ENCODE measurements at regions not wholly inside any gene's neighbourhood (a gene's known extent, or its start where the extent isn't known, plus 50 kb on each side); places are given as distances from the start of the nearest gene placed in this dataset.

GRCh38 chr2:74743039-74743438 is 89.0 kb downstream of the SEMA4F start:
- ChIA-PET POLR2A (interaction anchor here (0.8 kb wide), 1 partner anchor 26 kb away, joined by 4 read pairs; no protein-coding TSS in a partner anchor), CTCF (interaction anchor here (1.0 to 1.4 kb wide), 3 partner anchors 11 to 134 kb away, joined by 3 to 5 read pairs (median 3); no protein-coding TSS in a partner anchor)

GRCh38 chr2:74743778-74744177 is 89.7 kb downstream of the SEMA4F start:
- POLR2A ChIA-PET = no interaction called here
- TF ChIP-seq CTCF (IDR thresholded peaks at IDR 0.05; ENCODE audit: insufficient read depth, low read depth, low read length) = no peak
- Histone ChIP-seq H3K27me3 (ENCODE audit: control insufficient read depth, insufficient read depth, low read length) (no peaks in the 10 kb centered on the region), H3K36me3 (ENCODE audit: control insufficient read depth, insufficient read depth, low read length) (no peaks in the 10 kb centered on the region), H3K4me3 (ENCODE audit: low read depth, low read length) (no peak overlapping the region)
- CTCF ChIA-PET = interaction anchor here (1.4 kb wide), 1 partner anchor 133 kb away, joined by 3 read pairs; no protein-coding TSS in a partner anchor
- DNase-seq (ENCODE audit: low read depth) = no peak

More at GRCh38 chr2:74743039-74743438, 89.0 kb downstream of the SEMA4F start:
- TF ChIP-seq CTCF (IDR thresholded peaks at IDR 0.05; ENCODE audit: insufficient read depth, low read depth, low read length) = no peak
- H3K36me3 ChIP-seq (ENCODE audit: control insufficient read depth, insufficient read depth, low read length) = no peaks in the 10 kb centered on the region
- H3K4me3 ChIP-seq (ENCODE audit: low read depth, low read length) = no peak overlapping the region
- no peaks in the 10 kb centered on the region for H3K27me3 ChIP-seq (ENCODE audit: control insufficient read depth, insufficient read depth, low read length)
- no peak for DNase-seq (ENCODE audit: low read depth)

GRCh38 chr2:74744731-74745515 is 89.0 kb upstream of the HK2 start:
- POLR2A ChIA-PET = no interaction called here
- DNase-seq (ENCODE audit: low read depth) = no peak
- TF ChIP-seq CTCF (IDR thresholded peaks at IDR 0.05; ENCODE audit: insufficient read depth, low read depth, low read length) = no peak
- H3K36me3 ChIP-seq (ENCODE audit: control insufficient read depth, insufficient read depth, low read length) = no peaks in the 10 kb centered on the region
- H3K27me3 ChIP-seq (ENCODE audit: control insufficient read depth, insufficient read depth, low read length) = no peaks in the 10 kb centered on the region
- H3K4me3 ChIP-seq (ENCODE audit: low read depth, low read length) = no peak overlapping the region
- CTCF ChIA-PET = interaction anchor here (0.5 to 1.4 kb wide), 3 partner anchors 29 to 132 kb away, joined by 3 to 4 read pairs (median 3); no protein-coding TSS in a partner anchor

GRCh38 chr2:74745766-74746165 is 88.2 kb upstream of the HK2 start:
- ChIA-PET POLR2A (no interaction called here), CTCF (interaction anchor here (0.8 kb wide), 1 partner anchor 31 kb away, joined by 4 read pairs; no protein-coding TSS in a partner anchor)
- no peak for TF ChIP-seq CTCF (IDR thresholded peaks at IDR 0.05; ENCODE audit: insufficient read depth, low read depth, low read length)
- no peak for DNase-seq (ENCODE audit: low read depth)
- Histone ChIP-seq H3K27me3 (ENCODE audit: control insufficient read depth, insufficient read depth, low read length) (no peaks in the 10 kb centered on the region), H3K4me3 (ENCODE audit: low read depth, low read length) (no peak overlapping the region), H3K36me3 (ENCODE audit: control insufficient read depth, insufficient read depth, low read length) (no peaks in the 10 kb centered on the region)

- no peaks in the 10 kb centered on the region for H3K27me3 ChIP-seq (ENCODE audit: control insufficient read depth, insufficient read depth, low read length)
- POLR2A ChIA-PET = no interaction called here
- CTCF ChIA-PET = interaction anchor here (1.1 kb wide), 1 partner anchor 11 kb away, joined by 4 read pairs; no protein-coding TSS in a partner anchor
- TF ChIP-seq CTCF (IDR thresholded peaks at IDR 0.05; ENCODE audit: insufficient read depth, low read depth, low read length) = no peak
- no peaks in the 10 kb centered on the region for H3K36me3 ChIP-seq (ENCODE audit: control insufficient read depth, insufficient read depth, low read length)
- H3K4me3 ChIP-seq (ENCODE audit: low read depth, low read length) = no peak overlapping the region
- DNase-seq (ENCODE audit: low read depth) = no peak
Observed at GRCh38 chr2:74746480-74746879, 87.4 kb upstream of the HK2 start.

All from BJ (cell line).